Heart left ventricle (tissue), 13 donors: ENCODE measurements at regions not wholly inside any gene's neighbourhood (a gene's known extent, or its start where the extent isn't known, plus 50 kb on each side); places are given as distances from the start of the nearest gene placed in this dataset.

Source experiments
- POLR2A ChIP-seq, 2 donors: fragments of 450-650 bp; IDR thresholded peaks; one replicate each; pipeline ENCODE4 v1.6.1; 2017; ENCODE audit warnings: antibody characterized with exemption in 2 of 2, mild to moderate bottlenecking in 2 of 2, moderate library complexity in 2 of 2
- TF ChIP-seq, protein P1 (sequence below), 12 donors: fragments of 200-600 bp; sonication (generic) in 4 of 12; IDR thresholded peaks; one replicate each; pipeline versions ENCODE4 v1.5.0 to v1.8.0; 2018 to 2022; ENCODE audit warnings: antibody characterized with exemption in 12 of 12, mild to moderate bottlenecking in 5 of 12
- donor health status: ischemic (EF 13 %, LVEDD 7.1; RV severe dilation, severe dysfunction).
- donor health status: DM: no; HTN: yes; CAD: no.
- donor health status: DM: no; HTN: no; CAD: no.
- donor health status: ischemic (EF 25% LVEDD 6.9; RV normal size, moderate dysfunction).
- donor health status: ischemic (EF 25% LVEDD 5.7; RV mildly dilated, moderate dysfunction).
- donor health status: ischemic (EF 35%, LVEDD 5.7; RV mildly dilated, moderate dysfunction).
- donor health status: nonischemic (EF 11% LVEDD 7.7; RV severe dilation, severe dysfunction).
- donor health status: DM: yes; HTN: yes; CAD: no.
- donor health status: PGD.
- donor health status: ischemic (EF 29% LVEDD 5.4; RV normal size, mild dysfunction).
- donor health status: nonischemic (EF 23%, LVEDD 6.1; RV moderate dilation, normal function).

DNA sequence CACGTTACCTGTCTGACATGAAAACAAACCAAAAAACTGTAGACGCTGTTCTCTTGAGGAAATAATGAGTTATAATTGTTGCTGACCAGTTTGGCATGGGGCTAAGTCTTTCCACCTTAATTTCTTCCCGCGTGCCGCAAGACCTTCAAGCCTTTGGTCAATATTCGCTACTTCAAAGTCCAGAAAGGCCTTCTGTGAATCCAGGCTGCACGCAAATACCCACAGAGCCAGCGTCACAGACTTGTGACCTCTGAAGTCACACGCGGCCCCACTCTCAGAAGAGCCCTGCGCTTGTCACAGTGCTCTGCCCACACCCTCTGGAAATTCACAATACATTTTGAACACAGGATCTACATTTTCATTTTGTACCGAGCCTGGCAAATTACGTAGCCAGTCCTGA lies 275.2 kb downstream of the SHQ1 start:
- TF ChIP-seq, protein P1, sequence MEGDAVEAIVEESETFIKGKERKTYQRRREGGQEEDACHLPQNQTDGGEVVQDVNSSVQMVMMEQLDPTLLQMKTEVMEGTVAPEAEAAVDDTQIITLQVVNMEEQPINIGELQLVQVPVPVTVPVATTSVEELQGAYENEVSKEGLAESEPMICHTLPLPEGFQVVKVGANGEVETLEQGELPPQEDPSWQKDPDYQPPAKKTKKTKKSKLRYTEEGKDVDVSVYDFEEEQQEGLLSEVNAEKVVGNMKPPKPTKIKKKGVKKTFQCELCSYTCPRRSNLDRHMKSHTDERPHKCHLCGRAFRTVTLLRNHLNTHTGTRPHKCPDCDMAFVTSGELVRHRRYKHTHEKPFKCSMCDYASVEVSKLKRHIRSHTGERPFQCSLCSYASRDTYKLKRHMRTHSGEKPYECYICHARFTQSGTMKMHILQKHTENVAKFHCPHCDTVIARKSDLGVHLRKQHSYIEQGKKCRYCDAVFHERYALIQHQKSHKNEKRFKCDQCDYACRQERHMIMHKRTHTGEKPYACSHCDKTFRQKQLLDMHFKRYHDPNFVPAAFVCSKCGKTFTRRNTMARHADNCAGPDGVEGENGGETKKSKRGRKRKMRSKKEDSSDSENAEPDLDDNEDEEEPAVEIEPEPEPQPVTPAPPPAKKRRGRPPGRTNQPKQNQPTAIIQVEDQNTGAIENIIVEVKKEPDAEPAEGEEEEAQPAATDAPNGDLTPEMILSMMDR (IDR thresholded peaks at IDR 0.05), result no peak
- TF ChIP-seq POLR2A (IDR thresholded peaks at IDR 0.05), result no peak
